ENCODE measurements at regions not wholly inside any gene's neighbourhood (a gene's known extent, or its start where the extent isn't known, plus 50 kb on each side); places are given as distances from the start of the nearest gene placed in this dataset.

- no peak for DNase-seq
Measured at GRCh38 chr7:15795393-15795792, 108.9 kb upstream of the MEOX2 start.

DNA sequence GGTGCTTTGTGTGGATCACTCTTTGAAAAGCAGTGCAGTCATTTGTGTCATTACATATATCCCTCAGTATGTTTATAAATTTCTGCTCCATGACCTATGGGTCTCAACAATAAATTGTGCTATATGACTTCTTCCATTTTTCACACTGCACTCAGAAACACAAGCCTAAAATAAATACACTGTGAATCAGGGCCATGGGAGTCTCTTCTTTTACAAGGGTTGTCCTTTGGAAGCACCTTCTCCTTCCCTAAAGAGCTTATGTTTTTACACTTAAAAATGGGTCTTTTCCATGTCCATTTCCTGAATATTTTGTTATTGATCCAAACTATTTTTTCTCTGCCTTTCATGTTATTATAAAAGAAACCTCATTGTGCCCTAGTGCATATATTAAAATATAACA lies 108.3 kb upstream of the MEOX2 start:
- no peak for DNase-seq

DNA sequence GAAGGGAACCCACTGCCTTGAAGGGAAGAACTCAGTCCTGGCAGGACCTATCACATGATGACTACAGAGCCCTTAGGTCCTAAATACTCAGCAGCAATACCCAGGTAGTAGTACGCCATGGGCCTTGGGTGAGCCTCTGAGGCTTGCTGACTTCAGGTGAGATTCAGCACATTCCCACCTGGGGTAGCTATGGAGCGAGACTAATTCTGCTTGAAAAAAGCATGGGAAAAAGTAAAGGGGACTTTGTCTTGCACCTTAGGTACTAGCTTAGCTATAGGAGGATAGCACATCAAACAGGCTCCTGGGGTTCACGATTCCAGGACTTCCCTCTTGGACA lies 98.2 kb upstream of the MEOX2 start:
- no peak for DNase-seq

- no peak for DNase-seq
Measured at GRCh38 chr7:15783987-15784693, 97.7 kb upstream of the MEOX2 start.

- no peak for DNase-seq
Measured at GRCh38 chr7:15782656-15783055, 96.2 kb upstream of the MEOX2 start.

GRCh38 chr7:15781944-15782343 lies 95.5 kb upstream of the MEOX2 start:
- no peak for DNase-seq

DNA sequence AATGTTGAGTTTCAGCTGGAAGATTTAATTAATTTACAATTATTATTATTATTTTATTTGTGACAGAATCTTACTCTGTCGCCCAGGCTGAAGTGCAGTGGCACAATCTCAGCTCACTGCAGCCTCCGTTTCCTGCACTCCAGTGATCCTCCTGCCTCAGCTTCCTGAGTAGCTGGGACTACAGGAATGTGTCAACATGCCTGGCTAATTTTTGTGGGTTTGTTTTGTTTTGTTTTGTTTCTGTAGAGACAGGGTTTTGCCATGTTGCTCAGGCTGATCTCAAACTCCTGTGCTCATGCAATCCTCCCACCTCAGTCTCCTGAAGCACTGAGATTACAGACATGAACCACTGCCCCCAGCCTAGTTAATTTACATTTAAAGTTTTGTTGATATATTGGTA lies 93.8 kb upstream of the MEOX2 start:
- peak in 1 of 2 experiments; percentile 39 for DNase-seq

GRCh38 chr7:15778191-15778590 lies 91.7 kb upstream of the MEOX2 start:
- DNase-seq = no peak

DNA sequence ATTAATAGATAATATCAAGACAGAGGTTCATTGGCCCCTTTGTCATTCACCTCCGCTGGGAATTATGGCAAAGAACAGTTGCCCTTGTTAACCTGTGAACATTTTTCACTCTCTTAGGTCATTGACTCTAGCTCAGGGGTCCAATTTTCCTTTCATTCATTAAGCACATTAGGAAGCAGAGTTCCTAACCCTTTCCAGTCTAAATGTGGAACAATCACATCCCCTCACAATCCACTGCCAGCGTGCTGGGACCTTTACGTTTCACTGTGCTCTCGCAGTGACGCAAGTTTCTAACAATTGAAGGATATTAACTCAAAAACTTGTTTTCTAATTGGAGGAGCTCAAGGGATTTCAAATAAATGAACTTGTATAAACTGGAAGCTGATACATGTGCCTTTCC lies 79.3 kb upstream of the MEOX2 start:
- DNase-seq = no peak

- no peak for DNase-seq
Measured at GRCh38 chr7:15764851-15765382, 78.4 kb upstream of the MEOX2 start.

GRCh38 chr7:15764010-15764409 lies 77.5 kb upstream of the MEOX2 start:
- DNase-seq = no peak

DNA sequence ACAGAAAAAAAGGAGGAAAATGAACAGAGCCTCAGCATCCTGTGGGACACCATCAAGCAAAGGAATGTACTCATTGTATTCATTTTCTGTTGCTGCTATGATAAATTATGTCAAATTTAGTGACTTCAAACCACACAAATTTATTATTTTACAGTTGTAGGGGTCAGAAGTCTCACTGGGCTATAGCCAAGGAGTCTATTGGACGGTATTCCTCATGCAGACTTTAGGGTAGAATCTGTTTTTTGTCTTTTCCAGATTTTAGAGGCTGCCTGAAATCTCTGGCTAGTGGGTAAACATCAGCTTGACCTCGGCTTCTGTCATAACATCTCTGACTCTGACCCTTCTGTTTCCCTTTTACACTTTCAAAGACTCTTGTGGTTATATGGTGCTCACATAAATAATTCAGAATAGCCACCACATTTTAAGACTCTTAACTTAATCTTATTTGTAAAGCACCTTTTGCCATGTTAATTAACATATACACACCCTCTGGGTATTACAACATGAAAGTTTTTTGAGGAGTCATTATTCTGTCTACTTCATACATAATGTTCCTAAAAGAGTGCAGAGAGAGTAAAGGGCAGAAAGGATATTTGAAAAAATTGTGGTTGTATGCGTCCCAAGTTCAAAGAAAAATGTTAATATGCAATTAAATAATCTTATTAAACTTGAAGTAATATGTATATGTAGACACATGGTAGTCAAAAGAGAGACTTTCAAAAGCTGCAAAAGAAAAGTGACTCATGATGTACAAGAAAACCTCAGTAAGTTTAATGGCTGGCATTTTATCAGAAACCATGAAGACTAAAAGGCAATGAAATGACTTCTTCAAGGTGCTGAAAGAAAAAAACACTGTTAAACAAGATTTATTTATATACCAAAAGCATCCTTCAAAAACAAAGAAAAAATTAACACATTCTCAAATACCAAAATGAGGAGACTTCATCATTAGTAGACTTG lies 70.8 kb upstream of the MEOX2 start:
- DNase-seq = no peak

- DNase-seq = no peak
Measured at GRCh38 chr7:15755061-15755460, 68.6 kb upstream of the MEOX2 start.

DNA sequence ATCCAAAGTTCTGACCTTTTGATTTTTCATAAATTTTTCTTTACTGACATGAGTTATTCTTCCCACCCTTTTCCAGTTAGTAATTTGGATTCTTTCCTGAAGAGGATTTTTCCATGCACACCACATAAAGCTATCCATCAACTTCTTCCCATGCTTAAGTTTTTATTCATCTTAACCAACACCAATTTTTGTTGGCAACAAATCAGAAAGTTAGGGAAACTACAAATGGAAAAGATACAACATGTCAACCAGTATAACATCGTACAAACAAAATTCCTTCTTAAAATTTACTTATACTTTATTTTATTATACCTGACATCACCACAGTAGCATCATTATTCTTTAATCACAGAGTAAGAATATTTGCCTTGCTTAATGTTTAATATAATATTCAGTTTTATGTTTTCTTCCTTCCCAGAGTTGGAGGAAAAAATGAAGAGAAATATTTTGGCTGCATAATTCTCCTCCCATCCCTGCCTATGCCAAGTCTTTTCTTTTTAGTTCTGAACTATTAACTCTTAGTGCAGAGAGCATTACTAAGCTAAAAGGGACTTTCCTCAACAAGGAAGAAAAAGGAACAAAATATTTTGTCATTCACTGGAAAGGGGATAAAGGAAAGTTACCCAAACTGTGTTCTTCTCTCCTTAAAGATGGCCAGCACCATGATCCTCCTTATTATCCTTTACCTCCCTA lies 67.5 kb upstream of the MEOX2 start:
- DNase-seq = no peak

DNA sequence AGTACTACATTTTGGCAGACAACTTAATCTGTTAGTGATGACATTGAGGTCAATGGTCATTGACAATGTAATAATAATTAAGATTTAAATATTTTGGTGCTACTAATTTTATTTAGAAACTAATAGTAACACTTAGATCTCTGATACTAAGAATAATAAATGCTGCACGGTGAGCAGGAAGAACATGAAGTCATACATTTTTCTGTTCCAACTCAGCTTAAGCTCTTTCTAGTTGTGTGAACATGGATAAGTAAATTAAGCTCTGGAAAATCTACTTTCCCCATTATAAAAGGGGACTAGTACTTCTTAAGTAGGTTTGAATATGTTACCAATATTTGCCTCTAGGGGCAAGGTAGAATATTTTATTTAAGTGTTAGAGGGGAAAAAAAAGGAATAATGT lies 65.9 kb upstream of the MEOX2 start:
- DNase-seq = no peak

DNA sequence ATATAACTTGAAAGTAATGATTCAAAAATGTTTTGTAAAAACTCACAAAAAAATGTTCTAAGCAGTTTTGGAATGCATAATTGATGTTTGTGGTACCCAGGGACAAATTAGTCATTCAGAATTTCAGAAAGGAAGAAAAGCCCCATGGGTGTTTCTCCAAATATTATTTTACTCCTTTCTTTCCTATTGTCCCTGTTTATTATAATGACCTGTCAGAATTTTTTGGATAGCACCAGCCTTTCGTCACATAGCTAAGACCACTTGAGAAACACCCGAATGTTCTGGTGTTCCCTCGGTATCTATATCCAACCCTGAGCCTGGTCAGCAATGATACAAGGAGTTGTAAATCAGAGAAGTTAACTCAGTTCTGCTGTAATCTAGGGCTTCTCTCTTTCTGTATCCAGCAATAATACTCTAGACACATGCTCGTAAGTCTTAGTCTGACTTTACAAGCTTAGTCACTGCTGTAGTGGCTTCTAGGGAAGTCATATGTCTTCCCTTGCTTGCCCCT lies 64.8 kb upstream of the MEOX2 start:
- DNase-seq = no peak

- no peak for DNase-seq
Measured at GRCh38 chr7:15750727-15751126, 64.2 kb upstream of the MEOX2 start.

DNA sequence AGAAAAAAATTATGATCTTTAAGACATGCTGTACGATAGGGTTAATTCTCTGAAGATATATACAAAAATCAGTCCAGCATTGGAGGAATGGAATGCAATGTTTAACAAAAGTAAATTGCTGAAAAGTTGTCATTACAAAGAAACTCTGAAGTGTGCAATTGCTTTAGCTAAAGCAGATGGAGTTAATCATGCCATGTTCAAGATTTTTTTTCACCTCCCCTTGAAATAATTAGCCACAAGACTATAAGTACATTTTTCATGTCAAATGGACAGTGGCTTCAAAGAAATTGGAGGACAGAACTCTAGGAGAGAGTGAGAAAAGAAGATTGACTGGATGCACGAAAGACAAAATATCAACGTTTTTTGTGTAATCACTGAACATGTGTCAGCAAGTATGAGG lies 63.1 kb upstream of the MEOX2 start:
- DNase-seq = no peak

DNA sequence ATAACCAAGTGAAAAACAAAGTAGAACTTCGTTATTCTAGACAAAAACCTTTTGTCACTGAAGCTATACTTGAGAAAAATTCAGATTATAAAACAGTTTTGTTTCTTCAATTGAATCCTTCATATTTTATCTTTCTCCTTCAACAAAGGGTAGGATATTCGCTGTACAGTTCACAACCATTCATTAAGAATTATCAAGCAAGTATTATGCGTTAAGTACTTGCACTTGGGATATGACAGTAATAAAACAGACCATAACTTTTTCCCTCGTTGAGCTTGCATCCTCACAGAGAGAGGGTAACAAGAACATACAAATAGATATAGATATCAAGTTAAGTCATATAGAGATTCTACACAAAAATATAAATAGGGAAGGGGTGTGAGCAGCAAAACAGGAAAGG lies 61.2 kb upstream of the MEOX2 start:
- no peak for DNase-seq

GRCh38 chr7:15747301-15747700 lies 60.8 kb upstream of the MEOX2 start:
- DNase-seq = no peak

DNA sequence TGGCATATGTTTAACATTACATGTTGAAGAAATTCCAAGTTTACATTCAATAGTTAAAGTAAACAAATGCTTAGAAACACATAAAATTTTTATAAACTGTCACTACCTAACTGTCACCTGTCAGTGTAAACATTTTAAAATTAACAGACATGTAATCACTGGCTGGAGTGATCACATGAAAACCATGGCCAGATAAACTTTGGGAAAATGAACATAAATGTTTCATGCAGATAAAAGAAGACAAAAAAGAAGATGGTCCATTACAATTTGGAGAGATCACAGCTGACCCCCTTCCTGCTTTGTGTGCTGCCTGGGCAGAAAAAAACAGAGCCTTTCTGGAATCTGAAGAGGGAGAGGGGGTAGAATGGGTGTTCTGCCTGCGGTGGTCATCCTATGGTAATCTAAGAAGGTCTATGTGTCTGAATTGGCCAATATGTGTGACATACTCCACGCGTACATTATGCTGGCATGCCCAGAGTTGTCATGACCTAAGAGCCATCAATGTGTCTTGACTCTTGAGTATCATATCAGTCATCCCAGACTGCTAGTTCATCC lies 57.5 kb upstream of the MEOX2 start:
- DNase-seq = no peak

GRCh38 chr7:15737601-15738000 lies 51.1 kb upstream of the MEOX2 start:
- DNase-seq = no peak

Data from SW 1271 (cell line).